ENCODE measurements at regions not wholly inside any gene's neighbourhood (a gene's known extent, or its start where the extent isn't known, plus 50 kb on each side); places are given as distances from the start of the nearest gene placed in this dataset.
A peak's percentile ranks its signal among the peaks of the same experiment; 100 is the strongest.
"Not testable (repeated sequence)": the region's sequence is repeated elsewhere in the genome, so short reads cannot be mapped to it uniquely, and the experiment has no call there.

DNA sequence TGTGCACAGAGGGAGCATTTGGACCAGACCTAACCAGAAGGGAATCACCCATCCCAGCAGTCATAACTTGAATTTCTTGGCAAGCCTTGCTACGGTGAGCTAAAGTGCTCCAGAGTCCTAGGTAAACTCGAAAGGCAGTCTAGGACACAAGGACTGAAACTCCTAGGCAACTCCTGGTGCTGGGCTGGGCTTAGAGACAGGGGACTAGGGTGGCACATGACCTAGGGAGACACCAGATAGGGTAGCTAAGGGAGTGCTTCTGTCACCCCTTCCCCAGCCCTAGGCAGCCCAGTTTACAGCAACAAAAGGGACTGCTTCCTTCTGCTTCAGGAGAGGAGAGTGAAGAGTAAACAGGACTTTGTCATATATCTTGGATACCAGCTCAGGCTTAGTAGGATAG lies 256.4 kb upstream of the ARHGEF26 start:
- no peak for DNase-seq

DNA sequence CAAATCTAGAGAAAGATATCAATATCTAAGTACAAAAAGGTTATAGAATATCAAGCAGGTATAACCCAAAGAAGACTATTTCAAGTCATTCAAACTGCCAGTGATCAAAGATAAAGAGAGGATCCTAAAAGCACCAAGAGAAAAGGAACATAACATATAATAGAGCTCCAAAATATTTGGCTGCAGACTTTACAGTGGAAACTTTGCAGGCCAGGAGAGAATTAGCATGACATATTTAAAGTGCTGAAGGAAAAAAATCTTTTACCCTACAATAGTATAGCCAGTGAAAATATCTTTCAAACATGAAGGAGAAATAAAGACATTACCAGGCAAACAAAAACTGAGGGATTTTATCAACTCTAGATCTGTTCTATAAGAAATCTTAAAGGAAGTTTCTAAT lies 254.3 kb upstream of the ARHGEF26 start:
- no peak for DNase-seq

DNA sequence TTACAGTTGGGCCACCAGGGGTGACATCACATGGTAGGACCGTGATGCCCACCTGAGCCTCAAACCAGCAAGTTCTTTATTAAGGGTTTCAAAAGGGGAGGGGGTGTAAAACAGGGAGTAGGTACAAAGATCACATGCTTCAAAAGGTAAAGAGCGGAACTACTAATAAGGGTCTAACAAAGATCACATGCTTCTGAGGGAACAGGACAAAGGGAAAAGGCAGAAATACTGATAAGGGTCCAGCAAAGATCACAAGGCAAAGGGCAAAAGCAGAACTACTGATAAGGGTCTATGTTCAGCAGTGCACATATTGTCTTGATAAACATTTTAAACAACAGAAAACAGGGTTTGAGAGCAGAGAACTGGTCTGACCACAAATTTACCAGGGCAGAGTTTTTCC lies 246.8 kb upstream of the ARHGEF26 start:
- DNase-seq: not testable (repeated sequence)

DNA sequence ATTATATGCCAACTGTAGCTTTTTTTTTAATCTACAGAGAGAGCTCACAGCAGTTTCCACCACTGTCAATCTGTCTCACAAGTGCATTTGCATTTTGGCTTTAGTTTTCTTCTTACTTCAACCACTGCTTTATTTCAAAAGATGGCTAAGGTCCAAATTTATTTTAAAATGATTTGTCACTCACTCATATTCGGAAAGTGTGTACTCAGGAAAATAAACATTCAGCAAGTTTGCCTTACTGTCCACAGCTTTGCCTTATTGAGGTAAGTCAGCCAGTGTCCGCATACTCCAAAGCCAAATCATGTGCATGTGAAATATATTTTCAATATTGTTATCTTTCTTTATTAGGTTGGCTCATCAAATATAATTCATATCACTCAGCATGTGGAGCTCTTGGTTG lies 240.7 kb upstream of the ARHGEF26 start:
- DNase-seq: no peak

DNA sequence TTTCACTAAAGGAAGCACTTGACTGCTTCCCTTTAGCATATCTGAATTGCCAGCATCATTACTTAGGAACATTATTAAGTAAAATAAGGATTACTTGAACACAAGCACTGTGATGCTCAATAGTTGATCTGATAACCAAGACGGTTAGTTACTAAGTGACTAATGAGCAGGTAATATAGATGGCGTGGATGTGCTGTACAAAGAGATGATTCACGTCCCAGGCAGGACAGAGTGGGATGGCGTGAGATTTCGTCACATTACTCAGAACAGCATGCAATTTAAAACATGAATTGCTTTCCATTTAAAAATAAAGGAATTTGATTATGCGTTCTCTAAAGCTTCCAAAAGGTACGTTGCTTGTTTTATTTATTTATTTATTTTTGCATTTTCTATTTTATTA lies 240.0 kb upstream of the ARHGEF26 start:
- DNase-seq: no peak

DNA sequence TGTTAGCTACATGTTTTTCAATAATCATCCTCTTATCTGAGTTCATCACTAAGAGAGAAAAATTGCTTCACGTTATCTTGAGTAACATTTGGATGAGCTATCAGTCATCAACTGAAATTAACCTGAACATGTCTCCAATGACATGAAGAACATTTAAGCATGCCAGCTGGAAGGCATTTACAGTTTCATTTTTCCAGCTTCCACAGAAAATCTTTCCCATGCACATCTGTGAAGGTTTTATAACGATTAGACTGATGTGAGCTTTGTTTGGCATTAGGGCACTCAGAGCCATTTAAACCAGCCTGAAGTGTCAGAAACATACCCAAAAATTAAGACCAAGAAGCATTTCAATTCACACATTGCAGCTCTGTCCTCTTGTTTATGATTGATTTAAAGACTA lies 235.8 kb upstream of the ARHGEF26 start:
- no peak for DNase-seq

DNA sequence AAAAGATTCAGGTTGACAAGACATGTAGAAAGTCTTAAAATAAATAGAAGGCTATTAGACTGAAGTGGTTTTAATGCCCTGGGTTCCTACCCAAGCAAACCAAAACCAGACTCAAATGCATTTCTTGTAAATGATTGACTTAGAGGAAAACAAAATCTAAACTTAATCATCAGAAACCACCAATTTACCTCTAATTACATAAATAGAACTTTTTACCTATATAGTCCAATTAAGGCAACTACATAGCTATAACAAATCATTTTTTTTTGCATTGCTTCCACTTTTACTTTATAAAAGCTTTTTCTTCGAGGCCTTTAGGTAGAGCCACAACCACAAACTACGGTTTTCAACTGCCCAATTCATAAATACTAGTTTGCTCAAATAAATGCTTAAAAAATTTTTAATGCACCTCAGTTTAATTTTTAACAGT lies 231.3 kb upstream of the ARHGEF26 start:
- no peak for DNase-seq

DNA sequence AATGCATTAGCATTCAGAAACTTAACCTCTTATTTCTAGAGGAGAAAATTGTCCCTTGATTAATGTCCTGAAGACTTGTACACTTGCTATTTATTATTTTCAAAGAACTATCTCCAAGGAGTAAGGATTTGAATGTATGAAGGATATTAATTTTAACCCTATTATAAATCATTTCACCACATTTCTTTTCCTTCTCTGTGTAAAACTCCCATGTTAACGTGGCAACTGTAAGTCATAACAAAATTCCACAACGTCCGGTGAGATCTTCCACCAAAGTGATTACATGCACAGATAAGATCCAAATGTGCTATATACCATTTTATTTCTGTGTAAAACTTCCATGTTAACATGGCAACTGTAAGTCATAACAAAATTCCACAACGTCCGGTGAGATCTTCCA lies 229.1 kb upstream of the ARHGEF26 start:
- no peak for DNase-seq

DNA sequence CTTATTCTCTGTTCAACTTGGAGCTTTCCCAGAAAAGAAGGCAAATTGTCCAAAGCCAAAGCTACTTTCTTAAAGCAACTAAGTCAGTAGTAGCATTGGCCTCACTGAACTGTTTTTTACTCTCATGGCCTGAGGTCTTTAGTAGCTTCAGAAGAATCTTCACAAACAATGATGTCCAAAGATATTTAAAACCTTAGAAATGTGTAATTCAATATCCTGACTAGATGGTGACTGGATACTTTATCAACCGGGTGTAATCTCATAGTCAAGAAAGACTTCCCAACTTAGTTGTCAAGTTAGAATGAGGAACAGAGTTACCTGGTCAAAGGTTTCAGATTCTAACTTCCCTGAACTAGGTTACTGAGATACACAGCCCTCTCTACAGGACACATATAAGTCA lies 226.3 kb upstream of the ARHGEF26 start:
- no peak for DNase-seq

DNA sequence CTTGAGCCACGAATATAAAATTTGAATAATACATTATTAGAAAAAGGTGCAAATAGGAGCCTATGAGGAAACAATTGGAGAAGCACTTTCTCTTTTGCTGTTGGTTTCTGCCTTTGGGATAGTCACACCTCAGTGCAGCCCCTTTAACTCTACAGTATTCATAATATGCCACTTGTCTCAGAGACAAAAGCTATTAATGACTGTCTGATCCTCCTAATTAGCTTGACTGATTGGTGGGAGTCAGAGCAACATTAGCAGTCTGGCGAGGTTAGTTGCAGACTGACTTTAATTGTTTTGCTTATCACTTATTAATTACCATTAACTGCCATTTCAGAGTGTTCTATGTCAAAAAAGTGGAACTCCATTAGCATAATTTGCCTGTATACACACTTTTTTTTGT lies 225.0 kb upstream of the ARHGEF26 start:
- DNase-seq: no peak

DNA sequence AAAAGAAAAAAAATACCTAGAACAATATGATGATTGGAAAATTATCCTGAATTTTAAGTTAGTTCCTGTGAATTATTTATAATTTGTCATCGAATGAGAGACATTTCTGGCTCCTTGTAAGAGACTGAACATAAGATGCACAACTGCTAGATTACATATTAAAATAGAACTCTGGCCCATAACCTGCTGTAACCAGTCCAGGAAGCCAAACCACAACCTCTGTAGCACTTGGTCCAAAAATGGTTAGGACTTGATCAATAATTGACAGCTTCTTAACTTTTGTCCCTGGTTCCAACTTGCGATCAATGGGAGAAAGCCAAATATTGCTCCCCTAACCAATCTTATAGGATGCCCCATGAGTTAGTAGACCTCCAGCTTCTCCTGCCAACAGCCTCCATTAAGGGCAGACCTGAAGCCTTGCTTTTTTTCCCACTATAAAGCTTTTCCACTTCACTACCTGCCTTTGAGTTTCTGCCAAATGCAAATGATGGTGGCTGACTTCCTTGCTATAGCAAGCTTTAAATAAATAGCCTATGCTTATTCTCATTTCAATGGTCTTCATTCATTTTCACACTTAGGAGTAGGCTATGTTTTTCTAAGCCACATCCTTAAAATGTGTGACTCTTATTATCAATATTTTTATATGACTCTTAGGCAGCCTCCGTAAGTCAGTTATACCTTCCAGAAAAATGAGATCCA lies 224.0 kb upstream of the ARHGEF26 start:
- no peak for DNase-seq

DNA sequence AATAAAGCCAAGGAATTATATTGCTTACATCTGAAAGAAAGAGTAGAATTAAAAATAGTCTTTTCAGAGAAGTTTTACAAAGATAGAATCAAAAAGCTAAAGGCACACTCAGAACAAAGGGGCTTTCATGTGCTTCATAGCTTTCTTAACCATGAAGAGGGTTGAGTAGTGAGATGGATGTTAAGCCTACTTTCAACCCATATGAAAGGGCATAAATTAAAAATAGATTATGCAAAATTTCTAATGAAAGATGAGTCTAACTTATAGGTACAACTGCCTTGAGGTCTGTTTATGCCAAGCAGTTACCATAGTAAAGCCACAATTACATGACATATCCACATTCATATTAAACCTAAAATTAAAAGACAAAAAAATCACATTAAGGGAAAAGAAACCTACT lies 223.3 kb upstream of the ARHGEF26 start:
- no peak for DNase-seq

DNA sequence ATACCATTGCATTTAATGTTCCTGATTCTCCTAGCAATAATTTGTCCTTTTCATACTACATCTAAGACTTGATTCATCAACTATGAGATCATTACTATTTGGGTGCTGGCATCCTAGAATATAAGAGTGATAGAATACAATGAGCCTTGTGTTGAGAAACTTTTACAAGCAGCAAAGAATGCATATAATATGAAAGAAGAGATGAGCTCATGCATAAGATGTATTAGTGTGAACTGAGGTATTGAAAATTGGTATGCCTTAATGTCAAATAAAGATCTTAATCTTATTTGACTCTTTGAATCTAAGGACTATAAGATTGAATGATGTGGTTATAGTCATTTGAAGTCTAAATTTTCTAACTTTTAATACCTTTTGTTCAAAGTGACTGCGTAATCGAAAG lies 220.0 kb upstream of the ARHGEF26 start:
- DNase-seq: no peak

DNA sequence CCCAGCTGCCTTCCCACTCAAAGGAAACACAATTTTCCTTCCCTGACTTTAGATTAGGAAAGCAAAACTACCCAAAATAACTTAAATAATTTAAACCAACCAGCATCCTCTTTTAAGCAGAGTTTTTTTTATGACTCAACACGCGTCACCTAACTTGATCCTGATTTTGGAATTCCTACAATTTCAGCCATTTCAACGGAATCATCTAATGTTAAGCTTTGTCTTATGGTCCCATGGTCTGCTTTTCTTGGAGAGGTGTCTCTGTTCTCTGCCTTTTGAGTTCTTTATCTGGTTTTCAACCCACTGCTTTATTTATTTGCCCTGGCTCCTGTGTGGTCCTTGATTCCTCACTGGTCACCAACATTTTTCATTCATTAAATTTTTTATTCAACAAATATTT lies 219.2 kb upstream of the ARHGEF26 start:
- DNase-seq: no peak

DNA sequence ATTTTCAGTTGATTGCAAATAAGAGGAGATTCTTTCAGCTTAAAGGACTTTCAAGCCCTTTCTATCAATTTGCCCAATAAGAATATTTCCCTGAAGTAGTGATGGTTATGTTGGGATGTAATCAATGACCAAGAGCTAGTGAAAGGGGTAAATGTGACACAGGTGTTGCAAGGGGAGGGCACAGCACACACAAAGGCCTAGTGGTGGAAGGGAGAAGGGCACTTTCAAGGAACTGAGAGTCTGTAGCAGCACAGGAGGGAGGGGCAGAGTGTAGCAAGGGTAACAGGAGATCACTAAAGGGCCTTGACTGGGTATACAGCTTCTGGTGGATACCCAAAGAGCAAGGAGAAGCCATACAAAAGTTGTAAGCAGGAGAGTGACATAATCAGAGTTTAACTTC lies 217.8 kb upstream of the ARHGEF26 start:
- DNase-seq: no peak

DNA sequence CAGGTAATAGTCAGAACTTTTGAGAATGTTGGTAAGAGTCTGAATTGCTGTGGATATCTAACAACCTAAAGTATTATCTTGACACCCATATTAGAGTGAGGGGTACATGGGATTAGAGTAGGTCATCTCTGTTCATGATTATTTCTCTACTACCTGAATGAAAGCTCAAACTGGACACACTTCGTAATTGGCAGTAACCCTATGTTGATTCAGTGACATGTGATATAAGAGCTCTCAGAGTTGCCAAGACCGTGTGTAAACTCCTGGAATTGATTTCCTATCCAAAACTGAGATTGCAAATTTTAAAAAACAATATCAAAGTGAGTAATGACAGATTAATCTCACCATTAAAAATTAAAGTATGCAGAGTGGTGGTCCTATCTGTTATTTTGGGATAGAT lies 214.8 kb upstream of the ARHGEF26 start:
- no peak for DNase-seq

DNA sequence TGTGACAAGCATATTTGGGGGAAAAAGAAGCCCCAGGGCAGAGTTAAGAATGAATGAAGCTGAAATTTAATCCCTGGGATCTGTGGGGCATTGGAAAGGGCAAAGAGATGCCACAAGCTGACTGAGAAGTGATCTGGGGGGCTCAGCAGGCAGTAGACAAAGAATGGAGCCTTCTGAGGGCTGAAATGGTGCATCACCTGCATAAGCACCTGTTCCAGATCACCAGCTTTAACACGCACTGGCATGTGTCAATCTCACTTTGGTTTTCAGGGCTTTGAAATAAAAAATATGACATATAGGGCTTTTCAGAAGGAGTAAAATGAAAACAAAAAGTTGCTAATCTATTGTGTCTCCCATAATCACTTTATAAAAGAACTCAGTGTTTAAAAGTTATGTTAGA lies 210.8 kb upstream of the ARHGEF26 start:
- DNase-seq: no peak

DNA sequence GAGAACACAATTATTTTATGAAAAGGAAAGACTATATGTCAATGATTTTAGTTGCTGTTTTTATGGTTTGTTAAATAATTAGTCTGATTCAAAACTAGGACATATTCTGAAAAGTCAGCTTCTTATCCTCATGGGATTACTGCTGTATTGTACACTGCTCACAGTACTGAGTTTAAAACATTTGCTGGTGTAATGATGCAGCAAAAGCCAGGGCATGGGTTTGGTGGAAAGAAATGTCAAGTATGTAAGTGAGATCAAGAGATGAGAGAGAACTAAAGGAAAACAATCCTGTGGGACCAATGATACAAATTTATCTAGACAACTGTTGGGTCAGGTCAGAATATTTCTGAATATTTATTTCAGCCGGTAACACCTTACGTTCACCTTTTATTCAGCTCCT lies 210.1 kb upstream of the ARHGEF26 start:
- no peak for DNase-seq

DNA sequence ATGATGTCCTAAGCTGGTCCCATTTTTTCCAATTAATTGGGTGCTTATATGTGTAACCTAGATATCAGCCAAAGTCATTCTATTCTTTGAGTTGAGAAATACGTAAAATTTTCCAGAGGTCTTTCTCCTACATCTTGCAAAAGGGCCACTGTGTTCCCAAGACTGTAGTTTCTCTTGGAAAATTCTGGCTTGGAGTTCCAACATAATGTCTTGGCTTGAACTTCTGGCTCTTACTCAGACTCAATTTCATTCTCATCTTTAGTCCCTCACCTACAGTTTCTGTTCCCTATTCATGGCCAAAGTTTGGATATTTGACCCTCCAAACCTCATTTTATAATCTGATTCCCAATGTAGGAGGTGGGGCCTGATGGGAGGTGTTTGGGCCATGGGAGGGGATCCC lies 201.4 kb upstream of the ARHGEF26 start:
- no peak for DNase-seq

DNA sequence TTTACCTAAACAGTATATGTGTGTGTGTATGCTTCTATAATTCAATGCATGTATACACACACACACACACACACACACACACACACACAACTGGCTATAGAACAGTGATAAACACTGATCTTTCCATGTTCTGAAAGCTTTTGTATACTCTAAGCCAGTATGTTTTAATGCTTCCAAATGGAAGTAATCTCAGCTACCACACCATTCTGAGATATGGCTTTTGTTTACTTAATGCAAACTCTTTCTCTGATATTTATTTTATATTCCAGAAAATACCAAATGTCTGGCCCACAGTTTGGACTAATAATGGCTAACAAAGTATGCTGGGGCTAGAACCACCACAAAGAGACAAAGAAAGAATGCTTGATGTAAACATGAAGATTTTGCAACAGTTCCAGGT lies 199.4 kb upstream of the ARHGEF26 start:
- no peak for DNase-seq

DNA sequence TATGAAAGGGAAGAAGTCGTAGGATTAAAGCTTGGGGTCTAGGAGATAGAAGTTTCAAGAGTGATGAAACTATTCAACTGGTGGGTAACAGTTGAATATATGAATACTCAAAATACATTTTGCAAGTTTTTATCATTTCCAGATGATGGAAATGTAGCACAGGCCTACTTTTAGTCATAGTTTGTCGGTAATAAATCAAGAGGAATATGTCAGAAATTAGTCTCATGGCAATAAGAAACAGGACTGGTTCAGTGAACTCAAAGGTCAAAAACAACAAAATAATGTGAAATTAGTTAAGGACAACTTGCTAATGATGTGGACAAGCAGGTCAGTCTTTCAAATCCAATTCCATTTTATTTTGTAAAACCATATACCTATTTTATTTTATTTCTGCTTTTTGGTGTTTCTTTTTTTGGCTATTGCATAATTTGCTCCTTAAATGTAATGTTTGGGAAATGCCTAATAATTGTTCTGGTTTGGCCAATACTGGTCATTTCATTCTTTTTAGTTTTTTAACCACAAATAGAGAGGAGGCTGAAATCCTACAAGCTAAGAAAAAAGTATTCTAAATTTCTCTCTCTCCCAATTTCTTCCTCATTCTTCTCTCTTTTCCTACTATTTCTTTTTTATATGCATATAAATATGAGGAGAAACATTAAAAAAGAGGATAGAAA lies 195.2 kb upstream of the ARHGEF26 start:
- no peak for DNase-seq

DNA sequence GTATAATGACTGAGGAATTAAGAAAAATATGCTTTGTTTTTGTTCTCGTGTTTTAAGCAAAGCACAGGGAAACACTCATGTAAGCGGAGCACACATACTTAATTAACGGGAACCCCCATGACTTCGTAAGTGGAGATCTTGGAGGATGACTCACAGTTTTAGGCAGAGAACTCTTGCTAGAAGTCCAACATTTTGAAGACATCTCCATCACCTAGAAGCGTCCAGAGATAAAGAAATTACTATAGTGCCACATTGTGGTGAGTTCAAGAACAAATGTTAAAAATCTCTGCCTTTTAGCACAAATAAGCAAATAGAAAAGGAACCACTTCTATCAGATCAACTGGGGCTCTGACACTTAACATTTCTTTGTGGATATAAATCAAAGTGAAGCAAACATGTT lies 194.1 kb upstream of the ARHGEF26 start:
- peak in 1 of 2 donors; percentile 6 for DNase-seq

DNA sequence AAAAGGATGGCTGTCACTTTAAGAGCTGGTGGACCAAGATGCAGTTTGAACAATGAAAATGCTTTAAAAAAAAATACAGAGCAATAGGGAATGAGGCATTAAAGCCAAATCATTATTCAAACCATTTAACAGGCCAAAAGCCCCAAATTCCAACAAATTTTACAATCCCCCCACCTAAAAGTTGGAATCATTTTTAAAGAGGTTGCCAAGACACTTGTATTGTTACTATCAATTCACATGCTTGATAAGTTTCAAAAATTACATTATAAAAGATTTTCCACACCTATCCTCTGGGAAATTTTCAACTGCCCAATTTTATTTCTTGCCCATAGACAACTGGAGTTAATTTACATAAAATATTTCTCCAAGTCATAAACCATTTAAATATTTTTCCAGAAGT lies 192.3 kb upstream of the ARHGEF26 start:
- DNase-seq: no peak

DNA sequence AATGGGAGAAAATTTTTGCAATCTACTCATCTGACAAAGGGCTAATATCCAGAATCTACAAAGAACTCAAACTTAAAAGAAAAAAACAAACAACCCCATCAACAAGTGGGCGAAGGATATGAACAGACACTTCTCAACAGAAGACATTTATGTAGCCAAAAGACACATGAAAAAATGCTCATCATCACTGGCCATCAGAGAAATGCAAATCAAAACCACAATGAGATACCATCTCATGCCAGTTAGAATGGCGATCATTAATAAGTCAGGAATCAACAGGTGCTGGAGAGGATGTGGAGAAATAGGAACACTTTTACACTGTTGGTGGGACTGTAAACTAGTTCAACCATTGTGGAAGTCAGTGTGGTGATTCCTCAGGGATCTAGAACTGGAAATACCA lies 187.7 kb upstream of the ARHGEF26 start:
- not testable (repeated sequence) for DNase-seq

DNA sequence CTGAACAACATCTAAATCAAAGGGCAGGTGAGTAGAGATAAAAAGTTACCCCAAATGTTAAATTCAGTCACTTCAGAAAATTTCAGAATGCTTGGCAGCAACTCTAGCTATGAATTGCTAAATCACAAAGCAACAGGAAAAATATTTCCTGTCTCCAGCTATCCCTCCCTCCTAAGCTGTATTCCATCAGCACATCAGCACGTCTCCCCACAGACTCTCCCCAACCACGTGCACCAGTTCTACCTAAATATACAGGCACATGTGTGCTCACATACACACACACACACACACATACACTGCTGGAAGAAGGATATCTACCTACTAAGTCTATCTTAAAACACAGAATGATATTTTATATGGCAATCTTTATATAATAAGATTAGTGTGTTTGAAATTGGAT lies 177.1 kb upstream of the ARHGEF26 start:
- no peak for DNase-seq

Measured in CD4-positive, alpha-beta T cell treated with Interleukin-4 for 1 hour (primary cell).